HCT116 (cell line): ENCODE measurements at regions not wholly inside any gene's neighbourhood (a gene's known extent, or its start where the extent isn't known, plus 50 kb on each side); places are given as distances from the start of the nearest gene placed in this dataset.

Experiments
- ATAC-seq: fragments of 200-7000 bp; cut with Tn5 transposase; 2 replicates; pipeline ENCODE4 v1.9.1; 2020; ENCODE audit warnings: mild to moderate bottlenecking, moderate library complexity
- BruUV-seq: library from RNA; stranded (reverse); fragments of 400-500 nt; replicated peaks from 2 replicates; lab custom pipeline; 2021; lab: Mats Ljungman, UMichigan
- CTCF ChIA-PET: fragments of 300-600 bp; sonication (Branson Sonifier 250); formaldehyde crosslinking; loops from one replicate; lab custom pipeline; 2021; ENCODE audit warnings: antibody characterized with exemption; lab: Charles Lee
- POLR2A ChIA-PET: fragments of 300-600, 350-600 bp; sonication (Branson Sonifier 250); formaldehyde crosslinking; loops from one replicate; lab custom pipeline; 2021; ENCODE audit warnings: antibody characterized with exemption; lab: Charles Lee
- RAD21 ChIA-PET, 2 experiments: fragments of 300-600 bp; sonication (Branson Sonifier 250); formaldehyde crosslinking; loops; one replicate each; lab custom pipeline; 2023; ENCODE audit warnings: low total read pairs in 2 of 2; ENCODE audit not compliant: uncharacterized antibody in 2 of 2, unreplicated experiment in 2 of 2, low non-redundant PET in 1 of 2; lab: Charles Lee
- DNase-seq: peaks from one replicate; pipeline ENCODE4 v3.0.0-alpha.2; 2010; ENCODE audit warnings: low read depth, low spot score
- H2AFZ ChIP-seq: fragments of 200-600 bp; shearing (Covaris generic), sonication (generic); 2 replicates; pipeline ENCODE4 v1.6.1; 2017; ENCODE audit warnings: low read depth, mixed run types, mixed read lengths, antibody characterized with exemption, low read length; ENCODE audit not compliant: poor library complexity, severe bottlenecking
- H3K27ac ChIP-seq: 2 replicates; pipeline ENCODE4 v1.5.1; 2012; ENCODE audit warnings: low read depth, low read length
- H3K27me3 ChIP-seq: fragments of 200-600 bp; sonication (generic); 2 replicates; pipeline ENCODE4 v1.6.1; 2016; ENCODE audit warnings: mixed run types, low read length, mixed read lengths; ENCODE audit not compliant: insufficient read depth
- H3K36me3 ChIP-seq, 2 experiments: fragments of 200-500 bp in 1 of 2; fragments of 200-600 bp in 1 of 2; sonication (Bioruptor generic) in 1 of 2; sonication (generic) in 1 of 2; 2 replicates each; pipeline versions ENCODE4 v1.5.1 to v1.6.1; 2014 to 2016; ENCODE audit warnings: low read length in 2 of 2, inconsistent platforms in 1 of 2, mixed read lengths in 1 of 2, mixed run types in 1 of 2; ENCODE audit not compliant: insufficient read depth in 2 of 2, control insufficient read depth in 1 of 2
- H3K4me1 ChIP-seq, 2 experiments: fragments of 200-600 bp in 1 of 2; sonication (generic) in 1 of 2; 2 replicates each; pipeline versions ENCODE4 v1.5.1 to v1.6.1; 2012 to 2017; ENCODE audit warnings: low read length in 2 of 2, inconsistent platforms in 1 of 2, mild to moderate bottlenecking in 1 of 2, mixed read lengths in 1 of 2, mixed run types in 1 of 2, moderate library complexity in 1 of 2; ENCODE audit not compliant: insufficient read depth in 2 of 2, control insufficient read depth in 1 of 2
- H3K4me2 ChIP-seq: fragments of 200-600 bp; sonication (generic); 2 replicates; pipeline ENCODE4 v1.6.1; 2017; ENCODE audit warnings: mixed run types, low read length, mixed read lengths
- H3K4me3 ChIP-seq, 2 experiments: fragments of 200-600 bp in 1 of 2; sonication (generic) in 1 of 2; replicated peaks in 1 of 2; 2 replicates each; pipeline ENCODE4 v1.5.1; 2011 to 2016; ENCODE audit warnings: low read length in 2 of 2, control low read depth in 1 of 2, low read depth in 1 of 2, mild to moderate bottlenecking in 1 of 2, mixed read lengths in 1 of 2, mixed run types in 1 of 2
- H3K79me2 ChIP-seq: fragments of 200-600 bp; sonication (generic); 2 replicates; pipeline ENCODE4 v1.6.1; 2017; ENCODE audit warnings: mild to moderate bottlenecking, mixed run types, low read length, moderate library complexity, mixed read lengths; ENCODE audit not compliant: insufficient read depth
- H3K9ac ChIP-seq: fragments of 200-600 bp; sonication (generic); 2 replicates; pipeline ENCODE4 v1.6.1; 2016; ENCODE audit warnings: low read length, mixed read lengths
- H3K9me2 ChIP-seq: fragments of 200-600 bp; sonication (generic), shearing (Covaris generic); 2 replicates; pipeline ENCODE4 v1.6.1; 2017; ENCODE audit warnings: mixed run types, mild to moderate bottlenecking, moderate library complexity; ENCODE audit not compliant: insufficient read depth
- H3K9me3 ChIP-seq, 2 experiments: fragments of 200-500 bp in 1 of 2; fragments of 200-600 bp in 1 of 2; sonication (Bioruptor generic) in 1 of 2; sonication (generic) in 1 of 2; 2 replicates each; pipeline ENCODE4 v1.6.1; 2014 to 2017; ENCODE audit warnings: low read length in 2 of 2, mixed read lengths in 2 of 2, inconsistent platforms in 1 of 2, low read depth in 1 of 2, mild to moderate bottlenecking in 1 of 2, mixed run types in 1 of 2, moderate library complexity in 1 of 2; ENCODE audit not compliant: control insufficient read depth in 1 of 2, insufficient read depth in 1 of 2
- H4K20me1 ChIP-seq: fragments of 200-600 bp; sonication (generic), shearing (Covaris generic); 2 replicates; pipeline ENCODE4 v1.6.1; 2017; ENCODE audit warnings: mixed run types, mild to moderate bottlenecking, moderate library complexity; ENCODE audit not compliant: insufficient read depth
- CBX3 ChIP-seq: IDR thresholded peaks from 2 replicates; pipeline ENCODE4 v1.6.1; 2012; ENCODE audit warnings: low read depth
- CEBPB ChIP-seq: IDR thresholded peaks from 2 replicates; pipeline ENCODE4 v1.6.1; 2012; ENCODE audit warnings: low read depth
- FOSL1 ChIP-seq: IDR thresholded peaks from 2 replicates; pipeline ENCODE4 v1.6.1; 2012; ENCODE audit warnings: low read depth
- JUND ChIP-seq: IDR thresholded peaks from 2 replicates; pipeline ENCODE4 v1.6.1; 2012
- RAD21 ChIP-seq: IDR thresholded peaks from 2 replicates; pipeline ENCODE4 v1.6.1; 2012; ENCODE audit warnings: low read depth, mild to moderate bottlenecking
- YY1 ChIP-seq: IDR thresholded peaks from 2 replicates; pipeline ENCODE4 v1.6.1; 2011; ENCODE audit warnings: low read length, low read depth, moderate library complexity, mild to moderate bottlenecking; ENCODE audit not compliant: insufficient replicate concordance; ENCODE audit errors: extremely low read depth
- ZBTB33 ChIP-seq: IDR thresholded peaks from 2 replicates; pipeline ENCODE4 v1.6.1; 2011; ENCODE audit warnings: mild to moderate bottlenecking, low read length, moderate library complexity; ENCODE audit not compliant: insufficient replicate concordance; ENCODE audit errors: extremely low read depth
- intact Hi-C: fragments of 100-400 bp; cut with micrococcal nuclease; formaldehyde crosslinking; loops from 2 replicates; pipeline ENCODE4 v1.10.0; 2022
- TF ChIP-seq, protein P1 (sequence below): IDR thresholded peaks from 2 replicates; pipeline ENCODE4 v1.6.1; 2012

DNA sequence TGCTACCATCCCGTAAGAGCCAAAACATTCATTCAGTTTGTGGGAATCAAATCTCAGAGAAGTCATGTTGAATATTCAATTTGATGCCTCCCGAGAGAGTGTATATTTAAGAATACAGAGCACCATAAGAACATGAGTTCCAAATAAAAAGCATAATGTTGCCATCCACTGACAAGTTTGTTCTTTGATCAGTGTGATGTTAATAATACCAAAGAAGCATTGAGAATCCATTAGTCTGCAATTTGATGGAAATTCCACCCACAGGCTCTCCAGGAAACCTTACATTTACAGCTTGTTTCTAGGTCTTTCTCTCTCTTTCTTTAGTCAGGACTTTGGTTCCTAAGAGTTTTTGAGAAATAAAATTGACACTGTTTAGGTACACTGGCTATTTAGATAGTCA, 200.6 kb upstream of the SFRP2 start:
- H3K36me3 ChIP-seq = no peaks in the 10 kb centered on the region
- DNase-seq = no peak
- no peak for ATAC-seq
- H3K9ac ChIP-seq = no peak overlapping the region
- no peaks in the 10 kb centered on the region for H3K9me2 ChIP-seq
- no peaks in the 10 kb centered on the region for H3K4me1 ChIP-seq
- TF ChIP-seq CEBPB = no peak
- TF ChIP-seq JUND = no peak
- TF ChIP-seq FOSL1 = no peak
- TF ChIP-seq, protein P1, sequence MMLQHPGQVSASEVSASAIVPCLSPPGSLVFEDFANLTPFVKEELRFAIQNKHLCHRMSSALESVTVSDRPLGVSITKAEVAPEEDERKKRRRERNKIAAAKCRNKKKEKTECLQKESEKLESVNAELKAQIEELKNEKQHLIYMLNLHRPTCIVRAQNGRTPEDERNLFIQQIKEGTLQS = no peak
- no peak for TF ChIP-seq RAD21
- TF ChIP-seq YY1 = no peak
- TF ChIP-seq CBX3 = no peak
- no peak for TF ChIP-seq ZBTB33
- H4K20me1 ChIP-seq = no peaks in the 10 kb centered on the region
- no TSS peak for BruUV-seq
- H3K27me3 ChIP-seq = no peaks in the 10 kb centered on the region
- no peak overlapping the region for H3K27ac ChIP-seq
- H3K4me3 ChIP-seq = no peak overlapping the region
- no peaks in the 10 kb centered on the region for H3K9me3 ChIP-seq
- ChIA-PET CTCF (no interaction called here), RAD21 (no interaction called here), POLR2A (no interaction called here)
- no peak overlapping the region for H2AFZ ChIP-seq
- intact Hi-C loops = no loop called here
- H3K4me2 ChIP-seq = no peak overlapping the region
- H3K79me2 ChIP-seq = no peaks in the 10 kb centered on the region
